H1 (cell line): ENCODE measurements at regions not wholly inside any gene's neighbourhood (a gene's known extent, or its start where the extent isn't known, plus 50 kb on each side); places are given as distances from the start of the nearest gene placed in this dataset.

ENCODE experiments used
- CTCF ChIA-PET: fragments of 300-600 bp; sonication (Branson Sonifier 250); formaldehyde crosslinking; loops from one replicate; lab custom pipeline; 2021; ENCODE audit not compliant: partially characterized antibody; lab: Charles Lee
- POLR2A ChIA-PET: fragments of 300-600 bp; sonication (Branson Sonifier 250); formaldehyde crosslinking; loops from one replicate; lab custom pipeline; 2021; ENCODE audit warnings: inconsistent platforms; ENCODE audit not compliant: partially characterized antibody; lab: Charles Lee
- DNase-seq, 2 experiments: peaks; one replicate each; pipeline versions ENCODE4 v3.0.0 to v3.0.0-alpha.2; 2010 to 2022; ENCODE audit warnings: low spot score in 2 of 2, low read depth in 1 of 2, mixed read lengths in 1 of 2
- FAIRE-seq: peaks from 2 replicates; lab custom pipeline; 2011; peaks lifted over from hg19 to GRCh38; lab: Jason Lieb, UNC
- H2AFZ ChIP-seq: 2 replicates; pipeline ENCODE4 v1.8.1; 2012; ENCODE audit warnings: low read length, inconsistent platforms
- H2AK5ac ChIP-seq: 2 replicates; pipeline ENCODE4 v1.6.1; 2013; ENCODE audit warnings: low read depth, low read length
- H2BK120ac ChIP-seq: replicated peaks from 2 replicates; pipeline ENCODE3; 2013; ENCODE audit warnings: low read depth, low read length, inconsistent platforms
- H2BK12ac ChIP-seq: 2 replicates; pipeline ENCODE4 v1.6.1; 2013; ENCODE audit warnings: low read depth, low read length
- H2BK15ac ChIP-seq: 2 replicates; pipeline ENCODE4 v1.6.1; 2013; ENCODE audit warnings: low read length
- H2BK20ac ChIP-seq: 2 replicates; pipeline ENCODE4 v1.6.1; 2013; ENCODE audit warnings: low read length
- H2BK5ac ChIP-seq: 2 replicates; pipeline ENCODE4 v1.6.1; 2013; ENCODE audit warnings: low read depth, low read length
- H3K14ac ChIP-seq: 2 replicates; pipeline ENCODE4 v1.6.1; 2013; ENCODE audit warnings: inconsistent platforms; ENCODE audit not compliant: insufficient read length
- H3K18ac ChIP-seq: 2 replicates; pipeline ENCODE4 v1.6.1; 2013; ENCODE audit warnings: low read length; ENCODE audit errors: extremely low read depth
- H3K23ac ChIP-seq: 2 replicates; pipeline ENCODE4 v1.6.1; 2013; ENCODE audit warnings: inconsistent platforms; ENCODE audit not compliant: insufficient read length
- H3K23me2 ChIP-seq: 2 replicates; pipeline ENCODE4 v1.6.1; 2013; ENCODE audit warnings: low read depth, low read length
- H3K27ac ChIP-seq: 2 replicates; pipeline ENCODE4 v1.6.1; 2011; ENCODE audit warnings: low read depth, low read length, inconsistent platforms
- H3K27me3 ChIP-seq, 4 experiments: replicated peaks in 1 of 4; 1 replicate in 1 of 4; 2 replicates in 3 of 4; pipeline versions ENCODE4 v1.6.1 to v1.8.1; 2011 to 2013; ENCODE audit warnings: low read length in 3 of 4, mild to moderate bottlenecking in 3 of 4, inconsistent platforms in 2 of 4, mixed read lengths in 2 of 4, moderate library complexity in 1 of 4; ENCODE audit not compliant: control insufficient read depth in 3 of 4, insufficient read depth in 3 of 4; ENCODE audit errors: extremely low read depth in 1 of 4
- H3K36me3 ChIP-seq, 4 experiments: 2 replicates each; pipeline versions ENCODE4 v1.6.1 to v1.8.1; 2011 to 2013; ENCODE audit warnings: mild to moderate bottlenecking in 4 of 4, low read length in 3 of 4, moderate library complexity in 2 of 4, control low read depth in 1 of 4, inconsistent platforms in 1 of 4; ENCODE audit not compliant: insufficient read depth in 4 of 4, control insufficient read depth in 2 of 4
- H3K4ac ChIP-seq: replicated peaks from 2 replicates; pipeline ENCODE3; 2013; ENCODE audit warnings: low read length, low read depth, mixed read lengths, inconsistent platforms; ENCODE audit not compliant: insufficient read length
- H3K4me1 ChIP-seq, 4 experiments: replicated peaks in 1 of 4; 1 replicate in 1 of 4; 2 replicates in 3 of 4; pipeline versions ENCODE4 v1.6.1 to v1.8.1; 2011 to 2013; ENCODE audit warnings: low read length in 3 of 4, inconsistent platforms in 2 of 4, mixed read lengths in 1 of 4; ENCODE audit not compliant: insufficient read depth in 4 of 4, control insufficient read depth in 3 of 4
- H3K4me2 ChIP-seq, 2 experiments: 2 replicates each; pipeline versions ENCODE4 v1.6.1 to v1.8.1; 2011 to 2013; ENCODE audit warnings: low read depth in 2 of 2, low read length in 2 of 2, control low read depth in 1 of 2, inconsistent platforms in 1 of 2, mild to moderate bottlenecking in 1 of 2; ENCODE audit not compliant: insufficient read depth in 1 of 2
- H3K4me3 ChIP-seq, 4 experiments: fragments of 200-600, 300-600 bp in 1 of 4; sonication (generic), shearing (Covaris generic), sonication (Bioruptor Twin) in 1 of 4; 2 replicates each; pipeline versions ENCODE4 v1.5.1 to v1.8.1; 2011 to 2016; ENCODE audit warnings: low read length in 4 of 4, low read depth in 3 of 4, control low read depth in 2 of 4, inconsistent platforms in 2 of 4, mild to moderate bottlenecking in 2 of 4, mixed read lengths in 1 of 4, moderate library complexity in 1 of 4; ENCODE audit not compliant: insufficient read depth in 2 of 4; ENCODE audit errors: extremely low read depth in 1 of 4
- H3K56ac ChIP-seq: replicated peaks from 2 replicates; pipeline ENCODE3; 2013; ENCODE audit warnings: low read depth, mild to moderate bottlenecking, mixed read lengths, low read length, inconsistent platforms; ENCODE audit not compliant: insufficient read length
- H3K79me1 ChIP-seq: 2 replicates; pipeline ENCODE4 v1.6.1; 2013; ENCODE audit warnings: low read depth, low read length, control low read depth
- H3K79me2 ChIP-seq, 2 experiments: 2 replicates each; pipeline versions ENCODE4 v1.6.1 to v1.8.1; 2012 to 2013; ENCODE audit warnings: low read length in 2 of 2, mild to moderate bottlenecking in 2 of 2, inconsistent platforms in 1 of 2; ENCODE audit not compliant: insufficient read depth in 2 of 2, control insufficient read depth in 1 of 2
- H3K9ac ChIP-seq, 4 experiments: replicated peaks in 1 of 4; 1 replicate in 1 of 4; 2 replicates in 3 of 4; pipeline versions ENCODE4 v1.6.1 to v1.8.1; 2011 to 2013; ENCODE audit warnings: low read depth in 3 of 4, low read length in 3 of 4, control low read depth in 2 of 4, mild to moderate bottlenecking in 2 of 4, moderate library complexity in 2 of 4, inconsistent platforms in 1 of 4; ENCODE audit errors: extremely low read depth in 1 of 4
- H3K9me3 ChIP-seq, 2 experiments: 2 replicates each; pipeline versions ENCODE4 v1.6.1 to v1.8.1; 2012 to 2013; ENCODE audit warnings: mild to moderate bottlenecking in 2 of 2, moderate library complexity in 2 of 2, control low read depth in 1 of 2, inconsistent platforms in 1 of 2, low read depth in 1 of 2, low read length in 1 of 2, mixed read lengths in 1 of 2; ENCODE audit not compliant: insufficient read depth in 2 of 2
- H4K20me1 ChIP-seq, 2 experiments: replicated peaks in 1 of 2; 2 replicates each; pipeline versions ENCODE3 to v1.8.1; 2011 to 2013; ENCODE audit warnings: inconsistent platforms in 2 of 2, low read length in 2 of 2, mild to moderate bottlenecking in 1 of 2; ENCODE audit not compliant: insufficient read depth in 2 of 2, control insufficient read depth in 1 of 2
- H4K5ac ChIP-seq: 2 replicates; pipeline ENCODE4 v1.6.1; 2013; ENCODE audit warnings: low read length, low read depth, mixed read lengths, inconsistent platforms; ENCODE audit not compliant: insufficient read length
- H4K8ac ChIP-seq: 2 replicates; pipeline ENCODE4 v1.8.0; 2013; ENCODE audit warnings: mild to moderate bottlenecking, moderate library complexity, low read length, inconsistent platforms; ENCODE audit not compliant: insufficient read depth; ENCODE audit errors: extremely low read depth
- H4K91ac ChIP-seq: replicated peaks from 2 replicates; pipeline ENCODE3; 2013; ENCODE audit warnings: low read length, mixed read lengths, inconsistent platforms; ENCODE audit not compliant: insufficient read length
- BCL11A ChIP-seq, 2 experiments: IDR thresholded peaks; one replicate each; pipeline ENCODE4 v1.6.1; 2011; ENCODE audit warnings: low read depth in 2 of 2, low read length in 2 of 2, mild to moderate bottlenecking in 2 of 2
- CBX8 ChIP-seq: fragments of 300-800, 300-1000 bp; sonication (generic); IDR thresholded peaks from 2 replicates; pipeline ENCODE4 v1.7.1; 2016; ENCODE audit warnings: low read depth, low read length, borderline replicate concordance
- JUN ChIP-seq: IDR thresholded peaks from 2 replicates; pipeline ENCODE4 v1.6.1; 2011; ENCODE audit warnings: low read depth, mild to moderate bottlenecking, improper control_type of control experiment, low read length
- MAX ChIP-seq: IDR thresholded peaks from 2 replicates; pipeline ENCODE4 v1.6.1; 2012; ENCODE audit warnings: inconsistent platforms
- RAD21 ChIP-seq, 2 experiments: IDR thresholded peaks in 1 of 2; conservative IDR thresholded peaks in 1 of 2; 2 replicates each; pipeline ENCODE4 v1.6.1; 2011; ENCODE audit warnings: low read depth in 2 of 2, low read length in 2 of 2, improper control_type of control experiment in 1 of 2, inconsistent platforms in 1 of 2, mild to moderate bottlenecking in 1 of 2, moderate library complexity in 1 of 2
- RBBP5 ChIP-seq: IDR thresholded peaks from 2 replicates; pipeline ENCODE4 v1.7.1; 2012; ENCODE audit warnings: low read depth, mild to moderate bottlenecking, inconsistent platforms, low read length, moderate library complexity, borderline replicate concordance
- SAP30 ChIP-seq: fragments of 300-600 bp; sonication (generic); IDR thresholded peaks from 2 replicates; pipeline ENCODE4 v1.7.1; 2012; ENCODE audit warnings: low read length, moderate library complexity, mild to moderate bottlenecking, inconsistent platforms; ENCODE audit not compliant: insufficient read depth, insufficient replicate concordance
- SIRT6 ChIP-seq: IDR thresholded peaks from one replicate; pipeline ENCODE4 v1.7.1; 2012; ENCODE audit warnings: low read length, inconsistent platforms
- TAF1 ChIP-seq: IDR thresholded peaks from 2 replicates; pipeline ENCODE4 v1.6.1; 2011; ENCODE audit warnings: mild to moderate bottlenecking, low read depth, low read length
- TAF7 ChIP-seq: optimal IDR thresholded peaks from 2 replicates; pipeline ENCODE3; 2011; ENCODE audit warnings: low read depth, mild to moderate bottlenecking, inconsistent platforms, low read length, moderate library complexity, borderline replicate concordance
- TEAD4 ChIP-seq: IDR thresholded peaks from 2 replicates; pipeline ENCODE4 v1.6.1; 2012; ENCODE audit warnings: low read depth, low read length, inconsistent platforms, mixed read lengths
- USF2 ChIP-seq: IDR thresholded peaks from 2 replicates; pipeline ENCODE4 v1.6.1; 2011; ENCODE audit warnings: low read length, improper control_type of control experiment
- ZNF274 ChIP-seq: IDR thresholded peaks from 2 replicates; pipeline ENCODE4 v1.7.0; 2012; ENCODE audit warnings: low read length, borderline replicate concordance; ENCODE audit errors: extremely low read depth
- WGBS, 2 experiments: shearing (Covaris generic) in 1 of 2; methylation state at CpG; one replicate each; pipeline versions ENCODE4 v1.1.6 to v1.1.7; 2013 to 2015; ENCODE audit warnings: low lambda C conversion rate in 2 of 2, mixed read lengths in 2 of 2, inconsistent platforms in 1 of 2, low coverage in 1 of 2, missing lambda C conversion rate in 1 of 2; ENCODE audit not compliant: insufficient replicate concordance in 2 of 2, insufficient coverage in 1 of 2, insufficient read length in 1 of 2; ENCODE audit errors: extremely low coverage in 1 of 2, missing lambda C conversion rate in 1 of 2; 5-methylcytosine and 5-hydroxymethylcytosine counted together

- no peak overlapping the region for H3K4me2 ChIP-seq
- no peak overlapping the region for H3K27ac ChIP-seq
- H3K27me3 ChIP-seq: no peaks in the 10 kb centered on the region
- H3K9ac ChIP-seq: no peak overlapping the region
- no peak overlapping the region for H4K5ac ChIP-seq
- no peak overlapping the region for H2BK12ac ChIP-seq
- 92% methylated on average over 6 of the region's 6 CpGs; no CpG with 5 or more reads in 1 of the 2 experiments for WGBS, 2 experiments
- FAIRE-seq (no peak), DNase-seq (no peak)
- no peaks in the 10 kb centered on the region for H3K79me1 ChIP-seq
- no peak overlapping the region for H2BK120ac ChIP-seq
- H3K14ac ChIP-seq: no peak overlapping the region
- no peak overlapping the region for H3K23ac ChIP-seq
- H2AK5ac ChIP-seq: no peak overlapping the region
- no peaks in the 10 kb centered on the region for H3K9me3 ChIP-seq
- no peak overlapping the region for H3K56ac ChIP-seq
- H4K20me1 ChIP-seq: no peaks in the 10 kb centered on the region
- H4K91ac ChIP-seq: no peak overlapping the region
- no peaks in the 10 kb centered on the region for H3K36me3 ChIP-seq
- H3K79me2 ChIP-seq: no peaks in the 10 kb centered on the region
- POLR2A ChIA-PET: no interaction called here
- H2BK15ac ChIP-seq: no peak overlapping the region
- CTCF ChIA-PET: interaction anchor here (0.6 to 1.3 kb wide), 3 partner anchors 700 to 961 kb away, joined by 3 read pairs; no protein-coding TSS in a partner anchor
- H4K8ac ChIP-seq: no peak overlapping the region
- no peak overlapping the region for H3K4ac ChIP-seq
- H2BK20ac ChIP-seq: no peak overlapping the region
- no peak overlapping the region for H2BK5ac ChIP-seq
- 0 out of 2 replicates have a peak overlapping the region, but pooled peaks have one; percentile 1 for H3K18ac ChIP-seq
- peaks cover 0 to 6% (median 0%) of the 10 kb centered on the region in 4 experiments; a peak in 2 of 7 replicates for H3K4me1 ChIP-seq
- no peaks in the 10 kb centered on the region for H3K23me2 ChIP-seq
- no peak overlapping the region for H2AFZ ChIP-seq
- H3K4me3 ChIP-seq: no peak overlapping the region
- TF ChIP-seq TAF7 (no peak), BCL11A (IDR thresholded peaks at IDR 0.05; ENCODE audit: low read depth in 2 of 2, low read length in 2 of 2) (no peak), MAX (no peak), RAD21 (IDR thresholded peaks at IDR 0.05 in 1 of 2, conservative IDR thresholded peaks at IDR 0.05 in 1 of 2; ENCODE audit: low read depth in 2 of 2, low read length in 2 of 2) (no peak), SAP30 (no peak), CBX8 (no peak), SIRT6 (no peak), USF2 (no peak), TEAD4 (no peak), ZNF274 (no peak), TAF1 (no peak), JUN (no peak), RBBP5 (no peak)
These were observed 529.2 kb downstream of the ANXA1 start for GRCh38 chr9:73680831-73681230.
